Stimulated activated CD4-positive, alpha-beta T cell treated with anti-CD3 and anti-CD28 coated beads, Interleukin-4, amount 100 ng/mL, for 4 hours (primary cell): ENCODE measurements at regions not wholly inside any gene's neighbourhood (a gene's known extent, or its start where the extent isn't known, plus 50 kb on each side); places are given as distances from the start of the nearest gene placed in this dataset.
"Not testable (repeated sequence)": the region's sequence is repeated elsewhere in the genome, so short reads cannot be mapped to it uniquely, and the experiment has no call there.

Experiments
- DNase-seq, 2 experiments: peaks; one replicate each; pipeline ENCODE4 v3.0.0-alpha.2; 2020

DNA sequence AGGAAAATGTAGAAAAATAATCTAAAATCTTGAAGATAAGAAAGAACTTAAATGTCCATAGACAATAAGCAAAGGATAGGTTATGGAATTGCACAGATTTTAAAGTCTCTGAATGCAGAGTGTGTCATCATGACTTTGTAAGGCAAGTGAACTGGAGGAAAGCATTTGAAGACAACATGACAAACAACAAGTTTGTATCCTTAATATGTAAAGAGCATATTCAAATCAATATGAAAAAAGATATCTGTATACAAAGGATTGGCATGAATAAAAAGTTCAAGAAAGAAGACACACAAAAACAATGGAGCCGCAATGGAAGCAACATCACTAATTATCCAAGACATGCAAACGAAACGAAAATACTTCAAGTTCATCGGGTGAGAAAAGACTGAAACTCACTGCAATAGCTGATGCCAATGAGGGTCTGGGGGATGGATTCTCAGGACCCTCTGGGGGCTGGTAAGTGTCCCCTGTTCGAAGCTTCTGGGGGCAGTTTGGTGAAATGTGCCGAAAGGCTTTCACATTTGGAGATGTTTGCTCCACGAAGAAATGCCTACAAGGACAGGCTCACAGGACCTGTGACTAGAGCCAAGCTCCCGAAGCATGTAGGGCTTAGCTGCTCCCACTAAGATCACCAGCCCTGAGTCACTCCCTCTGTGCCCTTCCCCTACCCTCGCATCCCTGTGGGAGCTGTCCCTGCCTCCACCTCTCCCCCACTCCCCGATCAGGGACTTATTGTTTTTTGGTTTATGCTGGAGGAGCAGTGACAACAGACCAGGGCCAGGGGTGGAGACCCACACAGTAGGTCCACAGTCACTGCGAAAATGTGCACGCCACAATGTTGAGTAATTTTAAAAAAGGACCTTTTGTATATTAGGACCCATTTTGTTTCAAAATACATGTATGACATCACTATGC is 345.7 kb upstream of the SFSWAP start:
- DNase-seq = no peak

DNA sequence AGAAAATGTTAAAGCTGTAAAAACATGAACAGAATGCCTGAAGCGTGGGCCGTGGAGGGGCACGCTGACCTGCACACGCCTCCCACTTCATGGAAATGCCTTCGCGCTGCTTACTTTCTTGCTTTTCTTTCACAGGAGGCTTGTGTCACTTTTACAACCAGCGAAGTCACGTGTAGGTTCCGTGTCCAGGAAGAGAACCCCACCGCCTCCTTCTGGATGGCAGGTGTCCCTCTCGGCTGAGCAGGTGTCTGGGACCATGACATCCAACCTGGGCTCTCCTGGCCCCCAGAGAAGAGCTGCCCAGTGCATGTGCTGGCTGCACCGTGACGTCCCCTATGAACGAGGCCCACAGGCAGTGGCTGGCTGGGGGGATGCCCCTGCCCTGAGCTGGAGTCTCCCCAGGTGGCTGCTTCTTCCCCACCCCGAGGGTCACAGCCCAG is 345.0 kb upstream of the SFSWAP start:
- no peak for DNase-seq

DNA sequence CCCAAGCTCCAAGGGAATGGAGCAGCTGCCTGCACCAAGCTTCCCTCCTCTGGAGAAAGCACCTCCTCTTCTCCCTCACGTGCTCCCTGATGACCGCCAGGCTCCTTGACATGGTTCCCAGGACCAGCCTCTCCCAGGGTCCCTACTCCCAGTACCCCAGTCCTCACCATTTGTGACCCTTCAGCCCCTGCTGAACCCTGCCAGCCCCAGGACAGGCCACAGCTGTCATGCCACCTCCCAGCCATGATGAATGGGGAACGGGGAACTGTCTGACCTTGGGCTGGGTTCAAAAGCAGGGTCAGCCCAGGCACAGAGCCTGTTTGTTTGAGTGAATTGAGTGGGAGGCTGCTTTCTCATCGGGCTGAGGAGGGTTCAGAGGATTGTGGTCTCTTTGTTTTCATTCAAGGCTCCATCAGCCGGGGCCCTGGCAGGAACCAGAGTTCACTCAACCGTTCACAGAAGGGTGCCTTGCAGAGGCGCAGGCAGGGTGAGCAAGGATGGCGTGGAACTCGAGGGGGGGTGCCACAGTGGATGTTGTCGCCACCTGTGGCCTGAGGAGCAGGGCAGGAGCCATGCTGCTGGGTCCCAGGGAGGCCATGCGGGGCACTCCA is 344.5 kb upstream of the SFSWAP start:
- no peak for DNase-seq

DNA sequence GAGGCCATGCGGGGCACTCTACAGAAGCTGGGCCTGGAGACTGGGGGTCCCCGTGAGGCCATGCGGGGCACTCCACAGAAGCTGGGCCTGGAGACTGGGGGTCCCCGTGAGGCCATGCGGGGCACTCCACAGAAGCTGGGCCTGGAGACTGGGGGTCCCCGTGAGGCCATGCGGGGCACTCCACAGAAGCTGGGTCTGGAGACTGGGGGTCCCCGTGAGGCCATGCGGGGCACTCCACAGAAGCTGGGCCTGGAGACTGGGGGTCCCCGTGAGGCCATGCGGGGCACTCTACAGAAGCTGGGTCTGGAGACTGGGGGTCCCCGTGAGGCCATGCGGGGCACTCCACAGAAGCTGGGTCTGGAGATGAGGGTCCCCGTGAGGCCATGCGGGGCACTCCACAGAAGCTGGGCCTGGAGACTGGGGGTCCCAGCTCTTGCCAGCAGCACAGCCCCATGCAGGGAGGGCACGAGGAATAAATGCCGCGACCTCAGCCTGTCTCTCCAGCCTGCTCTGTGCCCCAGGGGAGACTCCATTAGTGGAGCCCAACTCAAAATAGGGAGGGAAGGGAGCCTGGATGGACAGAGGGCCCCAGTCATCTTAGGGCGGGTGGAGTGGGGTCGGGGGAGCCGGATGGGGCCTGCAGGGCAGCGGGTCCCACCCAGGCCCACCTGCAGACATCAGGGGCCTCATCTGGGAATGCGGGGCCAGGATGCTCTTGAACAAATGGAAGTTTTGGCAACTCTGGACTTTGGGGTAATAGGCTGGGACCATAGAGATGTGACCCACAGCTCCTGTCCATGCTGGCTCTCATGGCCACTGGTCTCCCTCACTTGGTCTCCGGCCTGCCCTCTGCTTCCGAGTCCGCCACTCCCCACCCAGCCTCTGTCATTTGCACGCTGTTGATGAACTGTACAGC is 343.6 kb upstream of the SFSWAP start:
- not testable (repeated sequence) for DNase-seq

DNA sequence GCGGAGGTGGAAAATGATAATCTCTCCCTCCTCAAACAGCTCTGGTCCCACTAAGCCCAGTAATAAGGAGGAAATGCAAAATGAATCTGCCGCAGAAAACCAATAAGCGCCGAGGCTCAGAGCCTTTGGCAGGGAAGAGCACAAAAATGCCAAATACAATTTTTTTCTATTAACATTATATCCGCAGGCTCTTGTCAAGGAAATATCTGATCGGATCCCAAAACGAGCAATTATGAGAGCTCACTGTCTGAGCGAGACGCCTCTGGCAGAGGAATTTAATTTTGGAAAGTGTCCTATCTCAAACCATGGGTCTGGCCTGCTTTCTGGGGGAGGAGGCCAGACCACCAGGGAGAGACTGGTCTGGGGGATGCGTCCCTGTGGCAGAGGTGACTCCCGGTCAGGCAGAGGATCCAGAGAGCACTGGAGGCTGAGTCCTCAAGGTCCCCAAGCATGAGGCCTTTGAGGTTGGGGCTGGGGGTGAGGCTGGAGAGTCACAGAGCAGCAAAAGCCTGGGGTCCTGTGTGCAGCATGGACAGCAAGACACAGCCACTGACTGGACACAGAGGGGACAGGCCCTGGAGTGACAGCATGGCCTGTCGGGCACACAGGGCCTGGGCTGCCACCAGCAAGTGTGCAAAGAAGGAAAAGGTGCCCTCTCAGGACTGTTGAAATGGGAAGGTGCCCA is 342.8 kb upstream of the SFSWAP start:
- DNase-seq = no peak

DNA sequence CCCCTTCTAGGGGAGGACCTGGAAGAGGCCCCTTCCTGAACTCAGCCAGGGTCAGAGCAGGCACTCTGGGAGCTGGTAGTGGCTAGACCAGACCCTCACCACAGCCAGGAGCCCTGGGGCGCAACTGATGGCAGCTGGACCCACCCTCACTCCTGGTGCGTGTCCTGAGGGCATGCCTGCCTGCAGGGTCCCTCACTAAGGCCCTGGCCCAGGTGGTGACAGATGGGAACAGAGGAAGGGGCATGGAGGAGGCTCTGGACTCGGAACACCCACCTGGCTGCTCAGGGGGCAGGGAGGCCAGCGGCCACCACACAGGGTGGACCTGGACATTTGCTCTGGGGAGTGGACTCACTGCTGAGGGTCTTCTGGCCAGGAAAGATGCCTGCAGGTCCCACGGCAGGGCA is 342.2 kb upstream of the SFSWAP start:
- DNase-seq = no peak

DNA sequence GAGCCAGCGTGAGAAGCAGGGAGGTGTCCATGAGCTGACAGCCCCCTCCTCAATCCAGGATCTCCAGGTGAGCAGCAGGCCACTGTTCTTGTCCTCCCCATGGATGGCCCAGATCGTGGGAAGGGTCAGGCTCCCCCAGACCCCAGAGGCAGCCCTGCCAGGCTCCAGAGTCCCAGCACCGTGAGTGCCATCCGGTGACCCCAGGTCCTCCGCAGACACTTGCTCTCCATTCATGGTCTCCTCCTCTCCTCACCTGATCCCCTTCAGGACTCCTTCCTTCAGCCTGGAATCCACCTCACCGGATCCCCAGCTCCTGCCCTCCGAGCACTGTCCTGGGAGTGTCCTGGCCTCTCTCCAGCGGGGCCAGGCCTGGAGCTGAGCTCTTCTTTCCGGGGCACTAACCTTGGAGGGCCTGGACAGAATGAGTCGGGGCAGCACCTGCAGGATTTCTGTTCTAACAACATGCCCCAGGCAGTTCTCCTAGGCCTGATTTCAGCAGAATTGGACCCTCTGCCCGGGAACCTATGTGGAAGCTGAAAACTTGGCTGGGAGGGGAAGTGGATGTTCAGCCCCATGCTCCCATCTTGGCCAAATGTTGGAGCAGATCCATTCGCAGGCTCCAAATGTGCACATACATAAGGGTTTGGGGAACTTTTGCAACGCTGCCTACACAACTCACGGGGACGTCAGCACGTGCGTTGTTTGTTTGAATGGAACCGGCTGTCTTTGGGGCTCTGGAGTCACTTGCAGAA is 341.6 kb upstream of the SFSWAP start:
- DNase-seq = no peak

DNA sequence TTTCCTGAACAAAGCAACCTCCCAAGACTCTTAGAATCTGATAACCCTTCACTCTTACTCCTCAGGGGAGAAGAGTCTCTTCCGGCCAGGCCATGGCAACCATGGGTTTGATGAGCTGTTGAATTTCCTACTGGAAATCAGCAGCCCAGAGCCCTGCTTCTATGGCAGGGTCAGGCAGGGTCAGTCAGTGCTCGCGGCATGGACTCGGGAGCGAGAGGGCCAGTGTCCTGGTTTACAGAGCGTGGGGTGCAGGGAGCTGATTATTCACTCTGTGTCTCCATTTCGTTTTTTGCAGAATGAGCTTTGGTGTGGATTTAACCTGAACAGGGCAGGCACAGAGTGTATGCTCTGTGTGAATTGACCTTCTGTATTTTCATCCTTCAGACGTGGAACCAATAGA is 340.6 kb upstream of the SFSWAP start:
- DNase-seq = no peak

DNA sequence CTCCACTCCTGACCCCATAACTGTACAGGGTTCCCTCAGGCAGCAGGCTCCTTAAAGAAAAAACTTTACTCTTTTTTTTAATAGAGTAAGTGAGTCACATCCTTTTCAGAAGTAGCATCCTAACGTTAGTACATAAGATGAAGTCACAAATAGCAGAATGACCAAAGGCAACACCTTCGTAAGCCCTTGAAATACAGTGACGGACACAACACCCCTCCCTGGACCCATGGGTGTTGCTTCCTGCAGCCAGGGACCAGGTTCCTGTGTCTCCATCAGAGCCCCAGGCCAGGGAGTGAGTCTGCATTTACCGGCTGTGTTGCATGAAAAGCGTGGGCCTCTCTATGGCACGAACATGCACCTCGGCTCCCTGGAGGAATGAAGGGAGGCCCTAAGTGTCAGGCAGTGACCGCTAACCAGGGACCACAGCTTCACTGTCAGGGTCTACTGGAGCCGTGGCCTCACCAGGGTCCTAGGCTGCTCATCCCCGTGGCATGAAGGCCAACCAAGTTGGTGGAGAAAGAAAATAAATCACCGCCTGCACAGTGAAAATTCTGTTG is 340.0 kb upstream of the SFSWAP start:
- no peak for DNase-seq

DNA sequence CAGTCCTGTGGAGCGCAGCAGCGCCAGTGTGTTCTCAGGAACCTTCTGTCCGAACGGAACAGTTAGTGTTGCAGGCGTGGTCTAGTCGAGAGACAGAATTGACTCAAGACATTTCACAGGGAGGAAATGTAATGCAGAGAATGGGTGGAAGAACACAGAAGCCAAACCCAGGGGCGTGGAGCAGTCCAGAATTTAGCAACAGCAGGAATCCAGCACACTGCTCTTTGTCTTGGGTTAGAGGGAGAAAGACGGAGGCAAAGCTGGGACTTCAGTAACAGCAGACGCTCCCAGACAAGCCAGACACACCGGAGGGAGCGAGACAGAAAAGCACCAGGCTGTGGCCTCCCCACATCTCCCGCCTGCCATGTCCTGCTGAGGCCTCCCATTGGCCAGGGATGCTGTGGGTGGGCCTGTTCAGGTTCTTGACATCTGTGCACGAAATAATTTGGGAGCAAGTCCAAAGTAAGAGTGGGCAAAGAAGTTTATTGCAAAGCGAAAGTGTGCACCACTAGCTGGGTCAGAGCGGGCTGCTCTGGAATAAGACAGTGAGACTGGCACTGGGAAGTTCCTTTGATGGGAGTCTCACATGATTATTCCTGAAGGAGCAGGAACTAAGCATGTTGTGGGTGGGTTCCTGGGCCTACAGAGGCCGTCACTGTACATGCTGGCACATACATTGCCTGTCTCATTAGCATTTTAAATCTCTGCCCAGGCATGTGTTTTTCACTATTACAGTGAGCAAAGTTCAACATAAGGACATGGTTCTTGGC is 339.3 kb upstream of the SFSWAP start:
- no peak for DNase-seq

DNA sequence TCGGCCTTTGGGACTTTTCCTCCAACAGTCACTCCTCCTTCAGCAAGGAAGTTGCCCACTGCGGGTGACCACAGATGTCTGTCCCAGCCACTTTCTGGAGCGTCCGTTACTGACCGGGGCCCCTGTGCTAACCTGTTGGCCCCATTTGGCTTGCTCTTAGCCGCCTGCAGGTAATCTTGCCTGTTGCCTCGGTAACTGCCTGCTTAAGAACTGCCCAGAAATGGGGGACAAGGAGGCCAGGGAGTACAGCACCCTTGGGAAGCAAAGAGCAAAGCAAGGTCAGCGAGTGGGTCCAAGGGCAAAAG is 338.8 kb upstream of the SFSWAP start:
- DNase-seq = no peak

DNA sequence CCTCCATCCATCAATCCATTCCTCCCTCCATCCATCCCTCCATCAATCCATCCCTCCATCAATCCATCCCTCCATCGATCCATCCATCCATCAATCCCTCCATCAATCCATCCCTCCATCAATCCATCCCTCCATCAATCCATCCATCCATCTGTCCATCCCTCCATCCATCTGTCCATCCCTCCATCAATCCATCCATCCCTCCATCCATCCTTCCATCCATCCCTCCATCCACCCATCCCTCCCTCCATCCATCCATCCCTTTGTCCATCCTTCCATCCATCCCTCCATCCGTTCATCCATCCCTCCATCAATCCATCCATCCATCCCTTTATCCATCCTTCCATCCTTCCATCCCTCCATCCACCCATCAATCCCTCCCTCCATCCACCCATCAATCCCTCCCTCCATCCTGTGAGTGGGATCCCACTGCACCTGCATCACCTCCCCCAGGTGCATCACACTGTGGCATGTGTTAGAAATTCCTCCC is 338.1 kb upstream of the SFSWAP start:
- DNase-seq = no peak

DNA sequence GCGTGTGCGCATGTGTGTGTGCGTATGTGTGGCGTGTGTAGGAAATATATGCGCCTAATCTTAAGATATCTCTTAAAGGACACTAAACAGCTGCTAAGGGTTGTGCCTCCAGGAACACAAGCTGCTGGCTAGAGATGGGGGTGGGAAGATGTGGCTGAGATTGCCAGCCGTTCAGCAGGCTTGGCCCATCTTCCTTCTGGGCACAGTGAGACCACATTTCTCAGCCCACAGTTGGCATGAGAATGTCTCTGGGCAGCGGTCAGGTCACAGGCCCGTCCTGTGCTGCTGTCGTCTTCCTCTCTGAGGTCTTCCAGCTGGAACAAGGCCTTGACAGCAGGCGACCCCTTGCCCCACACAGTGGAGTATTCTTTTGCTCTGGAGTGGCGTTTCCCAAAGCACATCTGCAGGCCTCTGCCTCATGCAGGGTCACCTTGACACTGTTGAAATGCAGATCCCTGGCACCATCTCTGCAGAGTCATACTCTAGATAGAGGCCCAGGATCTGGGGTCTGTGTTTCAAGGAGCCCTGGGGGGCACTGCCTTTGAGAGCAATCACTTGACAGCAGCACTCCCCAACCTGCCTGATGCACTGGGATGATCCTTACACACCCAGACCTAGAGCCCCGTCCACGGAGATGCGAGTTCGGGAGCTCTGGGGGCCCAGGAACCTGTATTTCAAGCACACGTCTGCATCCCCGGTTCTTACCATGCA is 335.5 kb upstream of the SFSWAP start:
- DNase-seq = no peak

DNA sequence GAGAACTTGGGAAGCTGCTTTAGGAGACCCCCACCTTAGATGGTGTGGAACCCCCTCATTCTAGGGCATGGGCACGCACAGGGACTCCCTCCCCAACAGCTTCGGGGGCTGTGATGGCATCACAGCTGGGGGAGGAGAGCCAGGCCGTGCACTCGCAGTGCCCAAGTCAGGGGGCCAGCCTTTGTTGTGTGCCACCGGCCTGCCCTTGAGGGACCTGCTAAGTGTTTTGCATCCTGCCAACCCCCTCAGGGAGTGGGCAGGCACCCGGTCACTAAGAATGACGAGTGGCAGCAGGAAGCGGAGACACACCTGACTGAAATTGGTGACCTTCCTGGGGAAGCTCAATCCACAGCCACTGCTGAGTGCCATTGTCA is 334.9 kb upstream of the SFSWAP start:
- no peak for DNase-seq

DNA sequence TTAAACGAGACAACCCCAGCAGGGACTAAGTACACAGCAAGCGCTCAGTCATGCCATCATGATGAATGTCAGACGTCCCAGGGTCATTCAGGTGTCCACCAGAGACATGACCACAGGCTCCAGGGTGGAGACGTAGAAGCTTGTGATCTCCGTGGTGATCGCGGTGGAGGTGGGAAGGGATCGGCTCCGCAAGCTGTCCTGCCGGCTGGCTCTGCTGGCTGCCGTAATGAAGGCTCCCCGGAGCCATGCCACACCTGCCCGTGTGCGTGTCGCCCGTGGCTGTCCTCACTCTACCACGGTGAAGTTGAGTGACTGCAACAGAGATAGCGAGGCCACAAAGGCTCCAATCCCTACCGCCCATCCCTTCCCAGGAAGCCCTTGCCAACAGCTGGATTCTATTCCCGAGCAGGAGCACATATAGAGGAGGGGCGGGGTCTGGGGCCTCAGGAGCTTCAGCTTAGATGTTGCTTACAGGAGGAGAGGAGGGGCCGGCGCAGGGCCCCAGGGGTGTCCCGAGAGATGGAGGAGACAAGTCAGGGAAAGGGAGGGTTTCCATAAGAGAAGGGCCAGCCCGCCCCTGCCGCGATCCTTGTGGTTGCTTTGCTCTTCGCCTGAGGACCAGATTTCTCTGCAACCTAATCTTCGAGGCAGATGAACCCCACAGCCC is 332.6 kb upstream of the SFSWAP start:
- no peak for DNase-seq

DNA sequence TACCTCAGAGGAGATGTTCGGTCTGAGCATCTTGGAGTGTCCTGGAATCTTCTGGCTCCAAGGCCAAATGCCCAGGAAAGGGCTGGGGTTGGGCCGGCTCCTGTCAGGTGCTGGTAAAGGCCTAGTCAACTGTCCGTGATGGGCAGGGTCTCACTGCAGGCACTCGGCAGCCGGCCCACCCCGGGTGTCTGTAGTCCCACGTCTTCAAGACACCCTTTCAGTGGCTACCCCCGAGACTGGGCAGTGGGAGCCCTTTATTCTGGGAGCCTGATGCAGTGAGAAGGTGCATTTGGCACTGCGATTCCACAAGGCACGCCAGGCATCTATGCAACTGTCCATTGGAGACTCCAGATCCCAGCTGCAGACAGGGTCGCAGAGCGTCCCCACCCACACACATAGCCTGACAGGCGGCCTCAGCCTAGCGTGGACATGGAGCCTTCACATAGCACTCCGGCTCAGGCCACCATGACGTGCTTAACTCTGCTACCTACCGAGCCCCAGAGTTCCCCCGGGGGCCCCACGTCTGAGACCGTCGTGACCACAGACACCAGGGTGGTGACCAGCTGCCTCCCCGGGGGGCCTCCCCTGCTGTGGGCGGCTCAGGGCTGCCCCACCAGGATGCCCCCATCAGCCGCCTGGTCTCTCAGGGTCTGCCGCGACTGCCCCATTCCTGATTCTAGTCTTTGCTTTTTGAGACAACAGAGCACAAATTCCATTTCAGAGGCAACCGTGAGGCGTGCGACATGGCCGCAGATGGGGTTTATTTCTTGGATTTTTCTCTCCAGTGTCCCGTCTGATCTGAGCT is 331.8 kb upstream of the SFSWAP start:
- DNase-seq = no peak

DNA sequence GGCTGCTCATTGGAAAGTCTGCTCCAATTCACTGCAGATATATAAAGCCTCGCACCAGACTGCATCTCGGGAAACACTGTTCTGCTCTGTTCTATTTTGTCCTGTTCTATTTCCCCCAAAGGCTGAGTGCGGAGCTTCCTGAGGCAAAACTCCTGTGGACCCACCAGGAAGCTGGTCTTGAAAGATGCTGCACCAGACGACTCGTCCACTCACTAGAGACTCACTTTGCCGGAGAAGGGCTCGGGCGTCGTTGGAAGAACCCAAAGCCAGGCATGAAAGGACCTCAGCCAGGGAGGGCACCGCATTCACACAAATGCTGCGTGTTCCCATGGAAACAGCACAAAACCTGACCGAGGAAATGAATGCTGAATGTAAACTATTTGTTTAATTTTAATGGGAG is 331.2 kb upstream of the SFSWAP start:
- DNase-seq = no peak

DNA sequence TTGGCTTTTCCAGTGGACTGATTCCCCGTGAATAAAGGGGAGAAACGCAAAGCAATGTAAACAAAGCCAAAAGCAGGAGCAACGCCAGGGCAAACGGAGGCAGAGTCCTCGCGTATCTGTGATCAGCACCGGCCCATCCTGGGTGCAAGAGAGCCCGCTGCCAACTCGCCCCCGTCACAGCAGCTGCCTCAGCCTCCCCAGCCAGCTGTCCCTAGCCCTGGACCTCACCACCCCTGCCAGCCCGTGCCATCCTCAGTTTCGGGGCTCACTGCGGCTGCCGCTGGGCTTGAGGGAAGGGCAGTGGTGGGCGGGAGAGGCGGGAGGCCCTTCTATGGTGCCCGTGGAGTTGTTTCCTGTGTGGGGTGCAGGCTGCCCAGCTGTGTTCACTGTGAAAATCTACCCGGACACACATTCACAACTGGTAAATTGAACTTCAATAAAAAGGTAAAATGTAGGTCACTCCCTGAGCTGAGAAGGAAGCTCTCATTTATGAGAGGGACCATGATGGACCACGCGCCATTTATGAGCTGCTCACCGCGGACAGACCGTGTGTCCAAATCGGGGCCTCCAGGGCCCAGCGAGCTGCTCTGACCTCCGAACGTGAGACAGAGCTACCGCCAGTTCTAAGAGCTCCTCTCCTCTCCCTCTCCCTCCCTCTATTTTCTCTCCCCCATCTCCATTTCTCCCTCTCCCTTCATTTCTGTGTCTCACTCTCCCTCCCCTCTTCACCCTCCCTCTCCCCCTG is 330.5 kb upstream of the SFSWAP start:
- no peak for DNase-seq
